Putamen (tissue), 1 donor: ENCODE measurements at regions not wholly inside any gene's neighbourhood (a gene's known extent, or its start where the extent isn't known, plus 50 kb on each side); places are given as distances from the start of the nearest gene placed in this dataset.
"Not testable (repeated sequence)": the region's sequence is repeated elsewhere in the genome, so short reads cannot be mapped to it uniquely, and the experiment has no call there.

Source experiments
- DNase-seq: peaks from one replicate; pipeline ENCODE4 v3.0.0-alpha.2; 2016; ENCODE audit warnings: low spot score

- DNase-seq: no peak
Measured at GRCh38 chr6:69623357-69623756, 173.5 kb downstream of the LMBRD1 start.

- DNase-seq: no peak
Measured at GRCh38 chr6:69622924-69623323, 173.9 kb downstream of the LMBRD1 start.

- DNase-seq: no peak
Measured at GRCh38 chr6:69622230-69622629, 174.6 kb downstream of the LMBRD1 start.

GRCh38 chr6:69617163-69617562 lies 179.6 kb downstream of the LMBRD1 start:
- no peak for DNase-seq

- no peak for DNase-seq
Measured at GRCh38 chr6:69609836-69610472, 186.9 kb downstream of the LMBRD1 start.

GRCh38 chr6:69601132-69601531 lies 195.7 kb downstream of the LMBRD1 start:
- no peak for DNase-seq

GRCh38 chr6:69594405-69594804 lies 202.4 kb downstream of the LMBRD1 start:
- DNase-seq: no peak

- no peak for DNase-seq
Measured at GRCh38 chr6:69593706-69594105, 203.1 kb downstream of the LMBRD1 start.

GRCh38 chr6:69589626-69590025 lies 207.2 kb downstream of the LMBRD1 start:
- no peak for DNase-seq

GRCh38 chr6:69584913-69585729 lies 211.7 kb downstream of the LMBRD1 start:
- peak; percentile 76 for DNase-seq

GRCh38 chr6:69584536-69584912 lies 212.3 kb downstream of the LMBRD1 start:
- no peak for DNase-seq

- DNase-seq: no peak
Measured at GRCh38 chr6:69581581-69581980, 215.2 kb downstream of the LMBRD1 start.

- DNase-seq: no peak
Measured at GRCh38 chr6:69580706-69581105, 216.1 kb downstream of the LMBRD1 start.

GRCh38 chr6:69578361-69578890 lies 218.4 kb downstream of the LMBRD1 start:
- DNase-seq: no peak

GRCh38 chr6:69571234-69571633 lies 225.6 kb downstream of the LMBRD1 start:
- DNase-seq: no peak

GRCh38 chr6:69570106-69570505 lies 226.7 kb downstream of the LMBRD1 start:
- DNase-seq: no peak

- DNase-seq: not testable (repeated sequence)
Measured at GRCh38 chr6:69560597-69560996, 236.2 kb downstream of the LMBRD1 start.

- no peak for DNase-seq
Measured at GRCh38 chr6:69555088-69555638, 241.6 kb downstream of the LMBRD1 start.

GRCh38 chr6:69542494-69542893 lies 254.3 kb downstream of the LMBRD1 start:
- no peak for DNase-seq

- no peak for DNase-seq
Measured at GRCh38 chr6:69527921-69528476, 268.8 kb downstream of the LMBRD1 start.

- DNase-seq: not testable (repeated sequence)
Measured at GRCh38 chr6:69515480-69515879, 281.3 kb downstream of the LMBRD1 start.

GRCh38 chr6:69494595-69494994 lies 302.2 kb downstream of the LMBRD1 start:
- DNase-seq: no peak

GRCh38 chr6:69489970-69490369 lies 306.8 kb downstream of the LMBRD1 start:
- no peak for DNase-seq
